ENCODE measurements at regions not wholly inside any gene's neighbourhood (a gene's known extent, or its start where the extent isn't known, plus 50 kb on each side); places are given as distances from the start of the nearest gene placed in this dataset.

DNA sequence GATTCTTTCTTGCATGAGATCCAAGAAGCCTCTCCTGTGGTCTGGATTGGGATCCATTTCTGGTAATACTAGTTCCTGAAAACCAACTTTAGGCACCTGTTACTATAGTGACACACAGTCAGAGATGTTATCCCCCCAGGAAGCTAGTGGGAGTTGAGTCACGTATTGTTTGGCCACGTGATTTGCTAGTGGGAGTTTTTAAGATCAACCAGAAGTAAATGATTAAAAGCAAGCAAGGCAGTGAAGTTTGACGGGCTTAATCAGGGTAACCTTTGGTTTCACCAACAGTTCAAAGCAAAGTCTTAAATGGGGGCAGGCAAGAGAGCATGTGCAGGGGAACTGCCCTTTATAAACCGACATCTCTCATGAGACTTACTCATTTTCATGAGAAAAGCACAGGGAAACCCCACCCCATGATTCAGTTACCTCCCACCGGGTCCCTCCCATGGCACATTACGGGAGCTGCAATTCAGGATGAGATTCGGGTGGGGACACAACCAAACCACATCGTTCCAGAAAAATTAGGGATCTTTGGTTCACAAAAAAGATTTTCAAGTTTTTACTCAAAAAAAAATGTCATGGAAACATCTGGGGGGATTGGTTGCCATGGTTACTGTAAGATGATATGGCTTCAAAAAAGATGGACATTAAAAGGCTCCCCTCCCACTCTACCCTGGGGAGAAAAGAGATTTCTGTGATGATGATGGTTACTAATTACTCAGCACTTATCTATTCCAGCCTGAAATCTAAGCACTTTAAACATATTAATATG lies 483.1 kb upstream of the ERCC4 start:
- ATAC-seq (no peak), DNase-seq (no peak)
- no peak overlapping the region for H3K27ac ChIP-seq
- intact Hi-C loops (cut with DNase I): no loop called here
- no peaks in the 10 kb centered on the region for H3K36me3 ChIP-seq
- H3K27me3 ChIP-seq: no peaks in the 10 kb centered on the region
- H3K4me1 ChIP-seq: no peaks in the 10 kb centered on the region
- H3K4me3 ChIP-seq: no peak overlapping the region
- no peaks in the 10 kb centered on the region for H3K9me3 ChIP-seq
- TF ChIP-seq CTCF (IDR thresholded peaks at IDR 0.05): no peak

DNA sequence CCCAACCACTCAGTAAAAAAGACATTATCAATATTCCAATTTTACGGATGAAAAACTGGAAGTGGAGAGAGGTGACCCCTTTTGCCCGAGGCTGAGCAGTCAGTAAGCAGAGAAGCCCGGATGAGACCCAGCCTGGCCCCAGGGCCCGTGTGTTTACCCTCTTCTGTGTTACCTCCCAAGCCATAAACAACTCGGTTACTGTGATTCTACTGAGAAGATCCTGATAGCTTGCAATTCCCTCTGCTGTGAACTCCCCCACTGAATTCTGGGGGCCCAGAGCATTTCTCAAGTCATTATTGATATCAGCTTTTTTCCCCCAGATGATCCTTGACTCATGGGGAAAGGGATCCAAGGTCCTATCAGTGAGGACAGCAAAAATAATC lies 482.6 kb upstream of the ERCC4 start:
- H3K36me3 ChIP-seq: no peaks in the 10 kb centered on the region
- no peaks in the 10 kb centered on the region for H3K27me3 ChIP-seq
- no peak for ATAC-seq
- no peak overlapping the region for H3K4me3 ChIP-seq
- TF ChIP-seq CTCF (IDR thresholded peaks at IDR 0.05): no peak
- intact Hi-C loops (cut with DNase I): no loop called here
- H3K4me1 ChIP-seq: no peaks in the 10 kb centered on the region
- DNase-seq: no peak
- no peaks in the 10 kb centered on the region for H3K9me3 ChIP-seq
- no peak overlapping the region for H3K27ac ChIP-seq

DNA sequence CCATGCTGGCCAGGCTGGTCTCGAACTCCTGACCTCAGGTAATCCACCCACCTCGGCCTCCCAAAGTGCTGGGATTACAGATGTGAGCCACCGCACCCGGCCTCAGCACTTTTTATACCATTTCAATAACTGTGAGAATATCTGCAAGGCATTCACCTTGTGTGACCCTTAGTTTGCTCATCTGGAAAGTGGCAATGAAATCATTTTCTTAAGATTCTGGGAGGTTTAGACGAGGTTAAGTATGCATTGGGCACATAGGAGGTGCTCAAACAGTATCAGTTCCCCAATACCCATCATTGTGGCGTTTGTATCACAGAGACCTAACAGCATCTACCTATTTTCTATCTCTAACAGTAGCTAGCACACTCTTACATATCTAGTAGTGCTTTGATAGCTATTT lies 481.9 kb upstream of the ERCC4 start:
- DNase-seq: no peak
- H3K4me3 ChIP-seq: no peak overlapping the region
- intact Hi-C loops (cut with DNase I): no loop called here
- no peak for TF ChIP-seq CTCF (IDR thresholded peaks at IDR 0.05)
- no peaks in the 10 kb centered on the region for H3K36me3 ChIP-seq
- no peaks in the 10 kb centered on the region for H3K9me3 ChIP-seq
- no peak overlapping the region for H3K27ac ChIP-seq
- H3K4me1 ChIP-seq: no peaks in the 10 kb centered on the region
- H3K27me3 ChIP-seq: no peaks in the 10 kb centered on the region
- no peak for ATAC-seq

DNA sequence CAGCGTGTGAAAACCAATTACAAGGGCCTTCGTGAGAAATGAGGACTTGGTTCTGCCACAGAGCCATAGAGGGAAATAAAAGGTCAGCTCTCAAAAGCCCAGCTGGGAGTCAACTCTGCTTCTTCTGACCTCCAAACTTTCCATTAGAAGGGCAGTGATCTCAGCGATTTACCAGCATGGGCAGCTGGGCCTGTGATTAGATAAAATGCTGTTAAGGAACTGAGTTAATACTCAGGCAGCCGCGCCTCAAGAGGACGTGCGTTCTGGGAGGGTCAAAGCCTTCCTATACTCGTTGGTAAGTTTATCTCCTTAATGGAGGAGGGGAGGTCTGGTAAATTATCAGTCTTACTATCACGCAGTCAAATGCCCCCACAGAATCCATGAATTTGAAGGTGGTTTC lies 480.2 kb upstream of the ERCC4 start:
- no peaks in the 10 kb centered on the region for H3K9me3 ChIP-seq
- DNase-seq: no peak
- ATAC-seq: no peak
- H3K27ac ChIP-seq: no peak overlapping the region
- no peaks in the 10 kb centered on the region for H3K36me3 ChIP-seq
- H3K4me3 ChIP-seq: no peak overlapping the region
- no peaks in the 10 kb centered on the region for H3K4me1 ChIP-seq
- no peaks in the 10 kb centered on the region for H3K27me3 ChIP-seq
- TF ChIP-seq CTCF (IDR thresholded peaks at IDR 0.05): no peak
- intact Hi-C loops (cut with DNase I): no loop called here

DNA sequence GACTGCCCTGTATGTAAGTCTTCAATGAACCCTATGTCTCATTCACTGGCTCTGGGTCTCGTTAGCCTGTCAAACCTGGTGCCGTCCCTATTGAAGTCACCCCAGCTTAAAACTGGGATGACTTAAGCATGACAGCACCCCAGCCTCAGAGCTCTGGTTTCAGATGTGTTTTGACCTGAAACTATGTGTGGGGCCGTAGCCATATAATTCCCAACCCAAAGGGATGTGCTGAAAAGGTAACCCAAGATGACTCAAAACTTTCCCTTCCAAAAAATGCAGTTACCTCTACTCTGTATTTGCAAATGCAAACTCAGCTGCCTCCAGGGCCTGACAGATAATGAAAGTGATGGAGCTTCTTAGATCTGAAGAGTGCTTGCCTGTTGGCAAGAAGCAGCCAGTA lies 478.3 kb upstream of the ERCC4 start:
- Histone ChIP-seq H3K27ac (no peak overlapping the region), H3K36me3 (no peaks in the 10 kb centered on the region), H3K9me3 (no peaks in the 10 kb centered on the region), H3K4me1 (no peaks in the 10 kb centered on the region), H3K4me3 (no peak overlapping the region), H3K27me3 (no peaks in the 10 kb centered on the region)
- ATAC-seq (no peak), DNase-seq (no peak)
- intact Hi-C loops (cut with DNase I): no loop called here
- TF ChIP-seq CTCF (IDR thresholded peaks at IDR 0.05): no peak

GRCh38 chr16:13448346-13448745 lies 471.6 kb upstream of the ERCC4 start:
- no peak overlapping the region for H3K27ac ChIP-seq
- DNase-seq (no peak), ATAC-seq (no peak)
- no peaks in the 10 kb centered on the region for H3K36me3 ChIP-seq
- no peaks in the 10 kb centered on the region for H3K4me1 ChIP-seq
- no peak for TF ChIP-seq CTCF (IDR thresholded peaks at IDR 0.05)
- intact Hi-C loops (cut with DNase I): no loop called here
- H3K9me3 ChIP-seq: no peaks in the 10 kb centered on the region
- no peaks in the 10 kb centered on the region for H3K27me3 ChIP-seq
- H3K4me3 ChIP-seq: no peak overlapping the region

Measured in upper lobe of right lung (tissue), 1 donor.